Heart left ventricle (tissue), 13 donors: ENCODE measurements at regions not wholly inside any gene's neighbourhood (a gene's known extent, or its start where the extent isn't known, plus 50 kb on each side); places are given as distances from the start of the nearest gene placed in this dataset.

ENCODE experiments used
- CTCF ChIP-seq, 12 donors: fragments of 200-600 bp; sonication (generic) in 4 of 12; IDR thresholded peaks; one replicate each; pipeline versions ENCODE4 v1.5.0 to v1.8.0; 2018 to 2022; ENCODE audit warnings: antibody characterized with exemption in 12 of 12, mild to moderate bottlenecking in 5 of 12
- POLR2A ChIP-seq, 2 donors: fragments of 450-650 bp; IDR thresholded peaks; one replicate each; pipeline ENCODE4 v1.6.1; 2017; ENCODE audit warnings: antibody characterized with exemption in 2 of 2, mild to moderate bottlenecking in 2 of 2, moderate library complexity in 2 of 2
- donor health status: ischemic (EF 13 %, LVEDD 7.1; RV severe dilation, severe dysfunction).
- donor health status: DM: no; HTN: yes; CAD: no.
- donor health status: DM: no; HTN: no; CAD: no.
- donor health status: ischemic (EF 25% LVEDD 6.9; RV normal size, moderate dysfunction).
- donor health status: ischemic (EF 25% LVEDD 5.7; RV mildly dilated, moderate dysfunction).
- donor health status: ischemic (EF 35%, LVEDD 5.7; RV mildly dilated, moderate dysfunction).
- donor health status: nonischemic (EF 11% LVEDD 7.7; RV severe dilation, severe dysfunction).
- donor health status: DM: yes; HTN: yes; CAD: no.
- donor health status: PGD.
- donor health status: ischemic (EF 29% LVEDD 5.4; RV normal size, mild dysfunction).
- donor health status: nonischemic (EF 23%, LVEDD 6.1; RV moderate dilation, normal function).

- no peak for TF ChIP-seq POLR2A (IDR thresholded peaks at IDR 0.05)
- no peak for TF ChIP-seq CTCF (IDR thresholded peaks at IDR 0.05)
These were observed 416.2 kb upstream of the TPK1 start for GRCh38 chr7:145252031-145252430.
